KMS-11 (cell line): ENCODE measurements at regions not wholly inside any gene's neighbourhood (a gene's known extent, or its start where the extent isn't known, plus 50 kb on each side); places are given as distances from the start of the nearest gene placed in this dataset.

Source experiments
- H2AFZ ChIP-seq: fragments of 200-600 bp; sonication (generic); 2 replicates; pipeline ENCODE4 v1.6.1; 2016; ENCODE audit warnings: antibody characterized with exemption, mixed run types, low read depth
- H3K27ac ChIP-seq: fragments of 200-600 bp; sonication (generic); 2 replicates; pipeline ENCODE4 v1.6.1; 2016; ENCODE audit warnings: mild to moderate bottlenecking, mixed run types
- H3K27me3 ChIP-seq: fragments of 200-600 bp; sonication (generic); 2 replicates; pipeline ENCODE4 v1.6.1; 2017; ENCODE audit warnings: mild to moderate bottlenecking, low read depth, mixed run types, moderate library complexity; ENCODE audit not compliant: insufficient read depth
- H3K36me3 ChIP-seq: fragments of 200-600 bp; sonication (generic); 2 replicates; pipeline ENCODE4 v1.6.1; 2017; ENCODE audit warnings: mild to moderate bottlenecking, mixed run types; ENCODE audit not compliant: insufficient read depth
- H3K4me1 ChIP-seq: fragments of 200-600 bp; sonication (generic); 2 replicates; pipeline ENCODE4 v1.6.1; 2016; ENCODE audit warnings: mild to moderate bottlenecking, low read depth, mixed run types; ENCODE audit not compliant: poor library complexity, severe bottlenecking
- H3K4me2 ChIP-seq: fragments of 200-600 bp; sonication (generic); 2 replicates; pipeline ENCODE4 v1.7.0; 2016; ENCODE audit warnings: mild to moderate bottlenecking, mixed run types
- H3K4me3 ChIP-seq: fragments of 200-600 bp; sonication (generic); IDR thresholded peaks from 2 replicates; pipeline ENCODE4 v1.6.1; 2017; ENCODE audit warnings: low read depth, low read length, mixed read lengths; ENCODE audit not compliant: insufficient read depth
- H3K79me2 ChIP-seq: fragments of 200-600 bp; sonication (generic); 2 replicates; pipeline ENCODE4 v1.6.1; 2016; ENCODE audit warnings: low read depth, mixed run types; ENCODE audit not compliant: insufficient read depth
- H3K9ac ChIP-seq: fragments of 200-600 bp; sonication (generic); 2 replicates; pipeline ENCODE4 v1.6.1; 2016; ENCODE audit warnings: mild to moderate bottlenecking, mixed run types
- H4K20me1 ChIP-seq: fragments of 200-600 bp; sonication (generic); 2 replicates; pipeline ENCODE4 v1.6.1; 2016; ENCODE audit warnings: mild to moderate bottlenecking, mixed run types; ENCODE audit not compliant: insufficient read depth
- TF ChIP-seq, protein P1 (sequence below): fragments of 200-600 bp; sonication (generic); conservative IDR thresholded peaks from 2 replicates; pipeline ENCODE4 v1.6.1; 2017; ENCODE audit warnings: low read depth, mild to moderate bottlenecking, antibody characterized with exemption, low read length, moderate library complexity, mixed read lengths

DNA sequence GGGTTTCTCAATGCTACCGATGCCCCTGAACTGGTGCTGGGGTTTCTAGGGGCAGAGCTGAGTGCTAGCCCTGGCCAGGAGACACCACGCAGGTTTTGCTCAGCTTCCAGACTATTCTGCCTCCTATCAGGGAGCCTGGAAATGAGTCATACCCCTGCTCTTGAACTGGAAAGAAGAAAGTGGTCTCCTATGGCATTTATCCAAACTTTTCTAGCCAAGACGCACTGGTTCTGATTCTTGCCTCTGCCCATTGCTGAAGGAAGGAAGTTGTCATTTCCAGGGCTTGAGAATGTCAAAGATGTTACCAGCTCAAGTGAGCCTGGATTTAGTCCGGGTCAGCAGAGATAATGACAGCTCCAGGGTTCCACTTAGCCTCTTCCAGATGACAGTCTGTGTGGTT, 561.9 kb downstream of the CDK5RAP2 start:
- TF ChIP-seq, protein P1, sequence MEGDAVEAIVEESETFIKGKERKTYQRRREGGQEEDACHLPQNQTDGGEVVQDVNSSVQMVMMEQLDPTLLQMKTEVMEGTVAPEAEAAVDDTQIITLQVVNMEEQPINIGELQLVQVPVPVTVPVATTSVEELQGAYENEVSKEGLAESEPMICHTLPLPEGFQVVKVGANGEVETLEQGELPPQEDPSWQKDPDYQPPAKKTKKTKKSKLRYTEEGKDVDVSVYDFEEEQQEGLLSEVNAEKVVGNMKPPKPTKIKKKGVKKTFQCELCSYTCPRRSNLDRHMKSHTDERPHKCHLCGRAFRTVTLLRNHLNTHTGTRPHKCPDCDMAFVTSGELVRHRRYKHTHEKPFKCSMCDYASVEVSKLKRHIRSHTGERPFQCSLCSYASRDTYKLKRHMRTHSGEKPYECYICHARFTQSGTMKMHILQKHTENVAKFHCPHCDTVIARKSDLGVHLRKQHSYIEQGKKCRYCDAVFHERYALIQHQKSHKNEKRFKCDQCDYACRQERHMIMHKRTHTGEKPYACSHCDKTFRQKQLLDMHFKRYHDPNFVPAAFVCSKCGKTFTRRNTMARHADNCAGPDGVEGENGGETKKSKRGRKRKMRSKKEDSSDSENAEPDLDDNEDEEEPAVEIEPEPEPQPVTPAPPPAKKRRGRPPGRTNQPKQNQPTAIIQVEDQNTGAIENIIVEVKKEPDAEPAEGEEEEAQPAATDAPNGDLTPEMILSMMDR, result no peak
- no peak overlapping the region for H3K27ac ChIP-seq
- H3K27me3 ChIP-seq, result no peaks in the 10 kb centered on the region
- H3K9ac ChIP-seq, result no peak overlapping the region
- H3K79me2 ChIP-seq, result no peaks in the 10 kb centered on the region
- H3K4me2 ChIP-seq, result no peak overlapping the region
- H4K20me1 ChIP-seq, result no peaks in the 10 kb centered on the region
- no peak overlapping the region for H2AFZ ChIP-seq
- H3K36me3 ChIP-seq, result no peaks in the 10 kb centered on the region
- no peaks in the 10 kb centered on the region for H3K4me1 ChIP-seq
- H3K4me3 ChIP-seq, result no peak overlapping the region

GRCh38 chr9:120016231-120016630, 563.7 kb downstream of the CDK5RAP2 start:
- Histone ChIP-seq H3K36me3 (no peaks in the 10 kb centered on the region), H3K4me3 (no peak overlapping the region), H3K4me1 (no peaks in the 10 kb centered on the region), H3K79me2 (no peaks in the 10 kb centered on the region), H3K27me3 (no peaks in the 10 kb centered on the region), H3K9ac (no peak overlapping the region), H4K20me1 (no peaks in the 10 kb centered on the region), H3K4me2 (no peak overlapping the region), H2AFZ (no peak overlapping the region), H3K27ac (no peak overlapping the region)
- TF ChIP-seq, protein P1, result no peak

DNA sequence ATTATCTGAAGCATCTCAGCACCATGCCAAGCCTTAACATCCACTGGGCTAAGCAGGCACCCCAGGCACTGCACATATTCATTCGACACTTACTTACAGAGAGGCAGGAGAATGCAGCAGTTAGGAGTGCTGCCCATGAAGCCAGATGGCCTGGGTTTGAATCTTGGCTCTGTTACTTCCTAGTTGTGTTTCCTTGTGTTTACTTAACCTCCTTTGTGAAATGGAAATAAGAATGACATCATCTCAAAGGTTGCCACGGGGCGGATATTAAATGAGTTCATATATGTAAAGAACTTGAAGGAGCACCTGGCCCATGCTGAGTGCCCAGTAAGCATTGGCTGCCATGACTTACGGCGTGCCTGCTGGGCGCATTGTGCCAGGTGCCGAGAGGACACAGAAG, 565.2 kb downstream of the CDK5RAP2 start:
- Histone ChIP-seq H3K9ac (no peak overlapping the region), H3K27ac (no peak overlapping the region), H3K79me2 (no peaks in the 10 kb centered on the region), H2AFZ (no peak overlapping the region), H3K36me3 (no peaks in the 10 kb centered on the region), H3K4me2 (no peak overlapping the region), H3K4me3 (no peak overlapping the region), H4K20me1 (no peaks in the 10 kb centered on the region), H3K27me3 (no peaks in the 10 kb centered on the region), H3K4me1 (no peaks in the 10 kb centered on the region)
- TF ChIP-seq, protein P1, result no peak

DNA sequence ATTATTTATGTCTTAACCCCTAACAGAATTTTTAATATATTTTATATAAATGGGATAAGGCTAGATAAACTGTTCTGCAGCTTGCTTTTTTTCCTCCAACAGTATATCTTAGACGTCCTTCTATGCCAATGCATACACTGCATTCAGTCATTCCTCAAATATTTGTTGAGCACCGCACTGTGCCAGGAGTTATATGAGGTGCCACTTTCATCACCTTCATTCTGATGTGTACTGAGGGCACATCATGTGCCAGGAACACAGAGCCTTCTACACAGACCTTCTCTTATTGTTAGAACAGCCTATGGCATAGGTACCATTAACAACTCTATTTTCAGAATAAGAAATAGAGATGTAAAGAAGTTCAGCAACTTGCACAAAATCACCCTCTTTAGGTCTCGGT, 570.1 kb downstream of the CDK5RAP2 start:
- Histone ChIP-seq H2AFZ (no peak overlapping the region), H3K9ac (no peak overlapping the region), H3K27me3 (no peaks in the 10 kb centered on the region), H3K4me1 (no peaks in the 10 kb centered on the region), H3K4me2 (no peak overlapping the region), H3K27ac (no peak overlapping the region), H3K36me3 (no peaks in the 10 kb centered on the region), H4K20me1 (no peaks in the 10 kb centered on the region), H3K4me3 (no peak overlapping the region), H3K79me2 (no peaks in the 10 kb centered on the region)
- TF ChIP-seq, protein P1, result no peak
